ENCODE measurements at regions not wholly inside any gene's neighbourhood (a gene's known extent, or its start where the extent isn't known, plus 50 kb on each side); places are given as distances from the start of the nearest gene placed in this dataset.

GRCh38 chr3:19093084-19093483, 55.2 kb upstream of the KCNH8 start:
- Histone ChIP-seq H3K9me3 (no peaks in the 10 kb centered on the region), H3K4me3 (no peak overlapping the region), H3K27me3 (no peaks in the 10 kb centered on the region), H3K36me3 (no peaks in the 10 kb centered on the region), H3K9ac (ENCODE audit: low read depth in 2 of 2, low read length in 2 of 2) (no peak overlapping the region), H3K4me1 (no peaks in the 10 kb centered on the region), H3K27ac (no peak overlapping the region)
- TF ChIP-seq, protein P1, sequence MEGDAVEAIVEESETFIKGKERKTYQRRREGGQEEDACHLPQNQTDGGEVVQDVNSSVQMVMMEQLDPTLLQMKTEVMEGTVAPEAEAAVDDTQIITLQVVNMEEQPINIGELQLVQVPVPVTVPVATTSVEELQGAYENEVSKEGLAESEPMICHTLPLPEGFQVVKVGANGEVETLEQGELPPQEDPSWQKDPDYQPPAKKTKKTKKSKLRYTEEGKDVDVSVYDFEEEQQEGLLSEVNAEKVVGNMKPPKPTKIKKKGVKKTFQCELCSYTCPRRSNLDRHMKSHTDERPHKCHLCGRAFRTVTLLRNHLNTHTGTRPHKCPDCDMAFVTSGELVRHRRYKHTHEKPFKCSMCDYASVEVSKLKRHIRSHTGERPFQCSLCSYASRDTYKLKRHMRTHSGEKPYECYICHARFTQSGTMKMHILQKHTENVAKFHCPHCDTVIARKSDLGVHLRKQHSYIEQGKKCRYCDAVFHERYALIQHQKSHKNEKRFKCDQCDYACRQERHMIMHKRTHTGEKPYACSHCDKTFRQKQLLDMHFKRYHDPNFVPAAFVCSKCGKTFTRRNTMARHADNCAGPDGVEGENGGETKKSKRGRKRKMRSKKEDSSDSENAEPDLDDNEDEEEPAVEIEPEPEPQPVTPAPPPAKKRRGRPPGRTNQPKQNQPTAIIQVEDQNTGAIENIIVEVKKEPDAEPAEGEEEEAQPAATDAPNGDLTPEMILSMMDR (IDR thresholded peaks at IDR 0.05), result no peak
- intact Hi-C loops (cut with DNase I), result no loop called here
- DNase-seq, result no peak

DNA sequence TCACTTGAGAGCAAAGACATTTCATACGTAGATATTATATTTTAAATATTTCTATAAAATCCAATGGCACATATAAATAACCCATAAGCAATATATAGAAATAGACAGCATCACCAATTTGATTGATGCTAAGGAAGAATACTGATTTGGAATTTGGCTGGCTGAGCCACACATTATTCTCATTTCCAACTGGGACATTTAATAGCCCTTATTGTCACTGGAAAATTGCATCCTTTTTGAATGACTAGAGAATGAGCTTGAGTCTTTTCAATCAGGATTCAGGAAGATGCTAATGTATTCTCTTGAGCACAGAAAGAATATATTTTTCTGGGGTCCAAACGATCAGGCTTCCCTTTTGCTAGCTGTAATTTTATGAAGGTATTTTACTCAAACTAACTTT, 70.9 kb upstream of the KCNH8 start:
- Histone ChIP-seq H3K9ac (ENCODE audit: low read depth in 2 of 2, low read length in 2 of 2) (no peak overlapping the region), H3K27me3 (no peaks in the 10 kb centered on the region), H3K9me3 (no peaks in the 10 kb centered on the region), H3K4me3 (no peak overlapping the region), H3K4me1 (no peaks in the 10 kb centered on the region), H3K36me3 (no peaks in the 10 kb centered on the region), H3K27ac (no peak overlapping the region)
- TF ChIP-seq, protein P1 (IDR thresholded peaks at IDR 0.05), result no peak
- DNase-seq, result no peak
- intact Hi-C loops (cut with DNase I), result no loop called here

- Histone ChIP-seq H3K9ac (ENCODE audit: low read depth in 2 of 2, low read length in 2 of 2) (no peak overlapping the region), H3K4me1 (no peaks in the 10 kb centered on the region), H3K27ac (no peak overlapping the region), H3K27me3 (no peaks in the 10 kb centered on the region), H3K9me3 (no peaks in the 10 kb centered on the region), H3K36me3 (no peaks in the 10 kb centered on the region), H3K4me3 (no peak overlapping the region)
- no peak for DNase-seq
- intact Hi-C loops (cut with DNase I), result no loop called here
- TF ChIP-seq, protein P1 (IDR thresholded peaks at IDR 0.05), result no peak
Measured at GRCh38 chr3:19075037-19075436, 73.3 kb upstream of the KCNH8 start.

- TF ChIP-seq, protein P1 (IDR thresholded peaks at IDR 0.05), result no peak
- Histone ChIP-seq H3K4me1 (no peaks in the 10 kb centered on the region), H3K27me3 (no peaks in the 10 kb centered on the region), H3K36me3 (no peaks in the 10 kb centered on the region), H3K27ac (no peak overlapping the region), H3K4me3 (no peak overlapping the region), H3K9ac (ENCODE audit: low read depth in 2 of 2, low read length in 2 of 2) (no peak overlapping the region), H3K9me3 (no peaks in the 10 kb centered on the region)
- intact Hi-C loops (cut with DNase I), result no loop called here
- no peak for DNase-seq
Measured at GRCh38 chr3:19074257-19074900, 73.9 kb upstream of the KCNH8 start.

GRCh38 chr3:19073341-19074105, 74.8 kb upstream of the KCNH8 start:
- TF ChIP-seq, protein P1 (IDR thresholded peaks at IDR 0.05), result no peak
- intact Hi-C loops (cut with DNase I), result no loop called here
- H3K4me3 ChIP-seq, result no peak overlapping the region
- no peaks in the 10 kb centered on the region for H3K36me3 ChIP-seq
- DNase-seq, result no peak
- H3K9ac ChIP-seq (ENCODE audit: low read depth in 2 of 2, low read length in 2 of 2), result no peak overlapping the region
- H3K4me1 ChIP-seq, result no peaks in the 10 kb centered on the region
- no peaks in the 10 kb centered on the region for H3K27me3 ChIP-seq
- no peak overlapping the region for H3K27ac ChIP-seq
- H3K9me3 ChIP-seq, result no peaks in the 10 kb centered on the region

All from colonic mucosa (tissue), 4 donors.